HFF-Myc (cell line): ENCODE measurements at regions not wholly inside any gene's neighbourhood (a gene's known extent, or its start where the extent isn't known, plus 50 kb on each side); places are given as distances from the start of the nearest gene placed in this dataset.
"Not testable (repeated sequence)": the region's sequence is repeated elsewhere in the genome, so short reads cannot be mapped to it uniquely, and the experiment has no call there.

Experiments used
- DNase-seq: peaks from one replicate; pipeline ENCODE4 v3.0.0-alpha.2; 2011; ENCODE audit warnings: low read depth; ENCODE audit errors: extremely low read depth
- H3K4me3 ChIP-seq: replicated peaks from 2 replicates; pipeline ENCODE4 v1.5.1; 2011; ENCODE audit warnings: low read depth, mild to moderate bottlenecking, control low read depth, low read length
- CTCF ChIP-seq: IDR thresholded peaks from 2 replicates; pipeline ENCODE4 v1.5.1; 2012; ENCODE audit warnings: mild to moderate bottlenecking, low read depth, low read length, control low read depth; ENCODE audit errors: missing control alignments

GRCh38 chr6:21722510-21722909 is 129.0 kb downstream of the SOX4 start:
- DNase-seq: no peak
- TF ChIP-seq CTCF: no peak
- H3K4me3 ChIP-seq: no peak overlapping the region

- no peak overlapping the region for H3K4me3 ChIP-seq
- DNase-seq: no peak
- no peak for TF ChIP-seq CTCF
Observed at GRCh38 chr6:21726676-21727075, 133.1 kb downstream of the SOX4 start.

GRCh38 chr6:21728141-21728540 is 134.6 kb downstream of the SOX4 start:
- H3K4me3 ChIP-seq: no peak overlapping the region
- no peak for TF ChIP-seq CTCF
- no peak for DNase-seq

DNA sequence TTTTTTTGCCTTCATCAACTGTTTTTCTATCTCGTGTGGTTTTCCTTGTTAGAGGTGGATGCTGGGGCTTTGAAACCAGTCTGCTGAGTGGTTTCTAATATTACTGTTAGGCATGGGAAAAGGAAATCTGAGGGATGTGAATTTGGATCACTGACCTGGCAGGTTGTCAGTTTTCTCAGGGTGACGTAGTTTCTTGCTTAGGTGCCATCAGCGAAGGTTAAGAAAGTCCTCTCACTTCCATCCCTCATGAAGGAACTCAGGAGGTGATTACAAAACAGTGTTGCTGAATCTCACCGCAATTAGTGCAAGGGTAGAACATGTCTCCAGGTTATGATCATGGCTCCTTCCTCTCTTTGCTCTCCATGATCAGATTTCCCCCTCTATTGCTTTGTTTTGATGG is 135.9 kb downstream of the SOX4 start:
- no peak overlapping the region for H3K4me3 ChIP-seq
- no peak for TF ChIP-seq CTCF
- DNase-seq: no peak

DNA sequence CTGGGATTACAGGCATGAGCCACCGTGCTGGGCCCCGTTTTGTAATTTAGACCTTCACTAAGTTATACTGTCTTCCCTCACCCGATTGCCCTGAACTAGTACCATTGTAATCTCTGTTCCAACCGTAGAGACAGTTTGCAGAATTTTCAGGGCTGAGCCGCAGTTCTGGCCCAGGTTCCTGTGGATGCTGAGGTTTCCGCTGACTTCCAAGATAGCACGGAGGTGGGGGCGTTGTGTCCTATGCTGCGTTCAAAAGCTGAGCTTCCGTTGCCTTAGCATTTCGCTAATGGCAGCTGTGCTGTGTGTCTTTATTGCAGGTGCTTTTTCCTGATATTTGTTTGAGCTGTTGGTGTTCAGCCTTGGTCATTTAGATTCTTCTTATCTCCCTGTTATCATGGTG is 137.0 kb downstream of the SOX4 start:
- no peak for DNase-seq
- no peak for TF ChIP-seq CTCF
- no peak overlapping the region for H3K4me3 ChIP-seq

- no peak overlapping the region for H3K4me3 ChIP-seq
- no peak for DNase-seq
- TF ChIP-seq CTCF: no peak
Observed at GRCh38 chr6:21731411-21732031, 138.0 kb downstream of the SOX4 start.

- H3K4me3 ChIP-seq, DNase-seq: not testable (repeated sequence)
Observed at GRCh38 chr6:21732032-21732730, 138.6 kb downstream of the SOX4 start.
